Stimulated activated CD8-positive, alpha-beta memory T cell treated with anti-CD3 and anti-CD28 coated beads, Interleukin-7, amount 100 ng/mL, for 48 hours (primary cell): ENCODE measurements at regions not wholly inside any gene's neighbourhood (a gene's known extent, or its start where the extent isn't known, plus 50 kb on each side); places are given as distances from the start of the nearest gene placed in this dataset.
"Not testable (repeated sequence)": the region's sequence is repeated elsewhere in the genome, so short reads cannot be mapped to it uniquely, and the experiment has no call there.

Experiments used
- DNase-seq, 2 donors: peaks; one replicate each; pipeline ENCODE4 v3.0.0-alpha.2; 2020; ENCODE audit warnings: low read depth in 1 of 2; ENCODE audit errors: extremely low read depth in 1 of 2

DNA sequence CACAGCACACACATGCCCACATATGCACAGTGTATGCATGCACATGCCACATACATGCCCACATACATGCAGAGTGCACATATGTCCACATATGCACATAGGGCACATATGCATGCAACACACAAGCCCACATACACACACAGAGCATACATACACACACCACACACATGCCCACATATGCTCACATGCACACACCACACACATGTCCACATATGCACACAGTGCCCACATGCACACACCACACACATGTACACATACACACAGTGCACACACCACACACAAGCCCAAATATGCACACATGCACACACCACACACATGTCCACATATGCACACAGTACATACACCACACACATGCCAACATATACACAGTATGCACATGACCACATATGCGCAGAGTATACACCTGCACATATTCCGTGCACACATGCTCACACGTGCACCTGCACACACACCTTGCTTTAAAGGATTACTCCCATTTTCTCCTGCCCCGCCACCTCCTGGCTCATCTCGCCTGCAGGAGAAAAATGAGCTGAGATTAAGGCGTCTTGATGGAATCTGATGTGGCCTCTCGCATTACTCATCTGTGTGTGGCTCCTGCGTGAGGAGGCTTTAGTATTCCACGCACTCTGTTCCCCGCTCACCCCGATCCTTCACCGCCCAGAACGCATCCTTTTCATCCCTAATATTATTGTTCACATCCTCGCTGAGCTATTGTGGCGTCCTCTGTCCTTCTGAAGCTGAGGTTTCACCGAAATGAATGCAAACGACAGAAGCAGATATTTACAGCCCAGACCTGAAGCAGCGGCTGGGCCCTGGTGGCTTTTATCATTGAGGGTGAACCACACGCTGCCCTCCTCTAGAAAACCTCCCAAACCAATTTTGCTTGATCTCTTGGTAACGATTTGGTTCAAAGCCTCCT is 182.7 kb downstream of the OLFM1 start:
- no peak for DNase-seq

- DNase-seq, result no peak
Measured at GRCh38 chr9:135271425-135271824, 184.0 kb downstream of the OLFM1 start.

DNA sequence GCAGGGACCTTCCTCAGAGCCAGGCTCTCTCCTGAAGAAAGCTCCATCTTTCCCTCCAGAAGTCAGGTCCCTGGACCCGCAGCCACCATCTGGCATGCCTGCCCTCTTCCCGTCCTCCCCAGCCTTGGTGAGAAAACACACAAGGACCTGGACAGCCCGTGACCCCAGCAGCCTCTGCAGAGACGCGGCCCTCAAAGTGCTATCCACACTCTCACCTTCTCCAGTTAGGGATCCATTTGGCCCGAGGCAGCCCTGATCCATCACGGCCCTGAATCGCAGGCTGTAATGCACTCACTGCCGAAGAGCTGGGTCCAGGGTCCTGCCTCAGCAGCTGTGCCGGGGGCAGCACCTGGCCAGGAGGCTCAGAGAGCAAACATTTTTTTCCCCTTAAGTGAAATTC is 185.1 kb downstream of the OLFM1 start:
- no peak for DNase-seq

GRCh38 chr9:135273008-135273407 is 185.5 kb downstream of the OLFM1 start:
- DNase-seq, result no peak

- no peak for DNase-seq
Measured at GRCh38 chr9:135275163-135275562, 187.7 kb downstream of the OLFM1 start.

- no peak for DNase-seq
Measured at GRCh38 chr9:135275571-135276289, 188.3 kb downstream of the OLFM1 start.

DNA sequence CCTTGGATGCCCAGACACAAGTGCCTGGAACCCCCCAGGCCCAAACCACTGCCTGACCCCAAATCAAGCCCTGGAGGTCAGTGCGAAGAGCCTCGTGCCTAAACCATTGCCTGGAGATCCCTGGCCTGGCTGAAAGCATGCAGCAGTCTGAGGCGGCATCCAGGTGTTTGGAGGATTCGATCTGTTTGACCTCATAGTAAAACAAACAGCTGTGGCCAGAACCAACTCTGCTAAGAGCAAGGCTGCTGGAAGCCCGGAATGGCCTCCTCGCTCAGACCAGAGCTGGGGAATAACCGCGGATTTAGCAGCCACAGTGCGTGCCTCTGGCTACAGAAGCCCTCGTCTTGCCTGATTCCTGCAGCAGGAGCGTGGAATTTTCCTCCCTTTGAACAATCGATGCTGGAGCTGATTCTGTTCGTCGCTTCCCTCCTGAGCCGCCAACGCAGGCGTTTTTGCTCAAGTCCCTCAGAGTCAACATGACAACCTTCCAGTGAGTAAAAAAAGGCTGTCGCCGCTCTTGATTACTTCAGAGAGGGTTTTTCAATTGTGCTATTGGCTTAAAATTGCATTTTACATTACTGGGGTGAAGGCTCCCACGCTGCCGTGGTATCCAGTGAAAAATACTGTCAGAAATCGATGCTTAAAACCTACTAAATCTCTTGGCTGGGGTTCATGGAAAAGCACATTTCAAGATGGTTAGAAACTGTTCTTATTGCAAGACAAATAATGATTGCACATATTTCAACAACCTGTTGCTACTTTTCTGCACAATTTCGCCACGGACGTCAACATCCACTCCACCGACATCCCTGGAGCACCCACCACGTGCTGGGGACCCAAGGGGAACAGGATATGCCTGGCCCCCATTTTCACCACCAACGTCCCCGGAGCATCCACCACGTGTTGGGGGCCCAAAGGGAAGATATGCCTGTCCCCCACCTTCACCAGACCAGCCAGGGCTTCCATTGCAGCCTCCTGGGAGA is 190.0 kb downstream of the OLFM1 start:
- no peak for DNase-seq

DNA sequence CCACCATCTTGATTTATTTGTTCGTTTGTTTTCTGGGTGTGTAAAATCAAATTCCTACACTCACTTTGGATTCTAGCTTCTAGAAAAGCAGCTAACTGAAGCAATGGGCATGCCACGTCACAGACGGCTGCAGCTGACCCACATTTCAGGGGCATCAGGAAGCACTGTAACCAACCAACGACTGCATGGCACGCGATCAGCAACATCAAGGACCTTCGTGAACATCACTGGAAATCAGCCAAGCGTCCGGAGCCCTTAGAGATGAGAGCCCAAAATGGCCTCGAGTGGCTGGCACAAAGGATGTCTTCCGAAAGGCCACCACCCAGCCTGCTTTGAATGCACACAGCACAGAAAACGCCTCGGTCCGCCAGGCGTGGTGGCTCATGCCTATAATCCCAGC is 191.1 kb downstream of the OLFM1 start:
- DNase-seq, result no peak

GRCh38 chr9:135279385-135279784 is 191.9 kb downstream of the OLFM1 start:
- DNase-seq, result no peak

DNA sequence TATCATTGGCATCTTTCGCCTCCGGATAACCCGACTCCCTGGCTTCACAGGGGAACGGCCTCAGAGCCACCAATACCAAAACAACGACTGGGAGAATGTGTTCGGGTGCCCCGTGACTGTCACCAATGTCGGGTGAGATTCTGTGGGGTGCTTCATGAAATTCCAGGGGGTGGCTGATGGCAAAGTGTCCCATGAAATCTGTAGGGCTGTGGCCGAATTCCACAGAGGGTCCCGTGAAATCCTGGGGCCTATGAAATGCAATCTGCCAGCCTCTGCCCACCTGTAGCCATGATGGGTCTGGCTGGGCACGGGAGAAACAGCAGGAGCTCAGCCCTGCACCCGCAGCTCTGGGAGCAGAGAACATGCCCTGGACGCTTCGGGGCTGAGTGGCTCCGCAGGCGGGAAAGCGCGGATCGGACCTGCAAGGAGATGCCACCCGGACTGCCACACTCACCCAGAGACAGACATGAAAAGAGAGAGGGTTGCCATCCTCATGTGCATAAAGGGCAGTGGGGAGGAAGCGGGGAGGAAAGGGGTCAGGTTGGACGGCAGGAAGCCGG is 192.4 kb downstream of the OLFM1 start:
- no peak for DNase-seq

DNA sequence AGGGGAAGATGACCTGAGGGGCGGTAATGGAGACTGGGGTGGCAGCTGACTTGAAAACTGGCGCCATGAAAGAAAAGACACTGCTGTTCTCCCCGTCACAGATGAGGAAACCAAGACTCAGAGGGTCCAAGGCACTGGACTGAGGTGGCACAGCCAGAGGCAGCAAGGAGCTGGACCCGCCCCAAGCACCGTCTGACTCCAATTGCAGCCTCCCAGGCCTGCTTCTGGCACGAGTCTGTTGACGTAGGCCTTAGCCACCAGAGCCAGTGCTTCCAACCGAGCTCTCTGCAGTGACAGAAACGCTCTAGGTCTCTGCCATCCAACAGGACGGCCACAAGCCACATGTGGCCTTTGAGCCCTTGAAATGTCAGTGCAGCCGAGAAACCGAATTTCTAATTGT is 193.2 kb downstream of the OLFM1 start:
- no peak for DNase-seq

DNA sequence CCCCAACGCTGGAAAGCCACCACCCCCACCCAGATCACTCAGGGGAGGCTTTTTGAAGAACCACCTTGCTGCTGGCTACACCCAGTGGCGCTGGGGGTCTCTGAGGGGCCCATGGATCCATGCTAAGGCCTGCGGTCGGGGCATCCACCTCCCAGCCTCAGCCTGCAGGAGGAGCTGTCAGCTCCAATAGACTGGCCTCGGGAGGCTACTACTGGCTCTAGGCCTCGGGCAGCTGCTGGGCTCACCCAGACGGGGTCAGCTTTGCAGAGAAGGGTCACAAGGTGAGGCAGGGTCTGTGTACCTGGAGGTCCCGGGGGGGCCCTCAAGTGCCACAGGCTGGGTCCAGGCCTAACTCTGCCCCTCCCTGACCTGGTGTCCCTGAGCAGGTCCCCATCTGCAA is 193.7 kb downstream of the OLFM1 start:
- no peak for DNase-seq

GRCh38 chr9:135281791-135282737 is 194.6 kb downstream of the OLFM1 start:
- no peak for DNase-seq

DNA sequence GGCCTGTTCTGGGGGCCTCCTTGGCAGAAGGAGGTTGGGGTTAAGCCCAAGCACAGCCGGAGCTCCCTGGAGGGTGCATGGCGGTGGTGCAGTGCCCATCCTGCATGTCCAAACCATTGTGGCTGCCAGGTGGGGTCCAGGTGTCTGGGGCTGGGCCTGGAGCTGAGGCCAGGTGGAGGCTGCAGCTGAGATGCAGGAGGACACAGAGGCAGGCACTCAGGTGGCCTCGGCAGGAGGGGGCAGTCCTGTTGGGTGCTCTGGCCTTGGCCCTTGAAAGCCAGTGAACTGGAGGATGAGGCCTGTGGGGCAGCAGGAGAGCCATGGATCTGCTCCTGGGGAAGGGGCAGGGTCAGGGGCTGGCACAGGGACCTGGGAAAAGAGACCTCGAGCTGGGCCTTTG is 195.3 kb downstream of the OLFM1 start:
- DNase-seq, result no peak

- no peak for DNase-seq
Measured at GRCh38 chr9:135283671-135284070, 195.9 kb upstream of the PPP1R26 start.

GRCh38 chr9:135284386-135285134 is 195.0 kb upstream of the PPP1R26 start:
- no peak for DNase-seq

GRCh38 chr9:135286187-135286925 is 193.2 kb upstream of the PPP1R26 start:
- not testable (repeated sequence) for DNase-seq

DNA sequence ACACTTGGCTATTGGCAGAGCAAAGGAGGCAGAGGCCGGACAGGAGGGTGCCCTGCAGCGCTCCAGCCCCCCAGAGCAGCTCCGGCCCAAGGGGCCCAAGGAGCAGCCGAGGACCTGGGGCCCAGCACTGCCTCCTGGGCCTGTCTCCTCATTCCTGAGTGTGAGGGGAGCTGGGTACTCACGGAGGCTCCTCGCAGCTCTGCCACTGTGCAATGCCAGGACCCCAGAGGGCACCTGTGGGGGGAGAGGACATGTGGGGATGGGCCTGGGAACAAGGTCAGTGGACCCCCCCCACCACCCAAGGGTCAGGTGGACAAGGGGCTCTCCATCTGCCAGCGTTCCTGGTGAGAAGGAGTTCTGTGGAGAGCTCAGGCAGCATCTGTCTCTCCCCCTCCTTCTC is 192.6 kb upstream of the PPP1R26 start:
- DNase-seq, result no peak
